Activated CD4-positive, alpha-beta T cell treated with anti-CD3 and anti-CD28 coated beads, Interleukin-2, amount 50 U/mL, for 16 hours (primary cell): ENCODE measurements at regions not wholly inside any gene's neighbourhood (a gene's known extent, or its start where the extent isn't known, plus 50 kb on each side); places are given as distances from the start of the nearest gene placed in this dataset.
"Not testable (repeated sequence)": the region's sequence is repeated elsewhere in the genome, so short reads cannot be mapped to it uniquely, and the experiment has no call there.

Experiments
- DNase-seq: peaks from one replicate; pipeline ENCODE4 v3.0.0-alpha.2; 2020

GRCh38 chr18:39302481-39302880 is 1736.9 kb upstream of the CELF4 start:
- no peak for DNase-seq

GRCh38 chr18:39299152-39299551 is 1733.6 kb upstream of the CELF4 start:
- no peak for DNase-seq

- DNase-seq: no peak
Measured at GRCh38 chr18:39297225-39297624, 1731.6 kb upstream of the CELF4 start.

GRCh38 chr18:39296293-39296888 is 1730.8 kb upstream of the CELF4 start:
- DNase-seq: no peak

GRCh38 chr18:39276764-39277163 is 1711.2 kb upstream of the CELF4 start:
- DNase-seq: no peak

- no peak for DNase-seq
Measured at GRCh38 chr18:39274535-39274934, 1708.9 kb upstream of the CELF4 start.

GRCh38 chr18:39272230-39272629 is 1706.6 kb upstream of the CELF4 start:
- DNase-seq: no peak

GRCh38 chr18:39271654-39272053 is 1706.1 kb upstream of the CELF4 start:
- no peak for DNase-seq

- no peak for DNase-seq
Measured at GRCh38 chr18:39260565-39260964, 1695.0 kb upstream of the CELF4 start.

GRCh38 chr18:39259736-39260135 is 1694.1 kb upstream of the CELF4 start:
- DNase-seq: no peak

GRCh38 chr18:39244242-39244641 is 1678.6 kb upstream of the CELF4 start:
- DNase-seq: no peak

- no peak for DNase-seq
Measured at GRCh38 chr18:39241534-39241933, 1675.9 kb upstream of the CELF4 start.

- no peak for DNase-seq
Measured at GRCh38 chr18:39238981-39239660, 1673.5 kb upstream of the CELF4 start.

GRCh38 chr18:39235118-39235719 is 1669.6 kb upstream of the CELF4 start:
- no peak for DNase-seq

GRCh38 chr18:39232937-39233336 is 1667.3 kb upstream of the CELF4 start:
- no peak for DNase-seq

GRCh38 chr18:39232490-39232889 is 1666.9 kb upstream of the CELF4 start:
- no peak for DNase-seq

GRCh38 chr18:39230086-39230803 is 1664.6 kb upstream of the CELF4 start:
- DNase-seq: no peak

GRCh38 chr18:39227769-39228168 is 1662.2 kb upstream of the CELF4 start:
- not testable (repeated sequence) for DNase-seq

GRCh38 chr18:39225373-39225772 is 1659.8 kb upstream of the CELF4 start:
- no peak for DNase-seq

- DNase-seq: no peak
Measured at GRCh38 chr18:39223283-39223682, 1657.7 kb upstream of the CELF4 start.

GRCh38 chr18:39215920-39216319 is 1650.3 kb upstream of the CELF4 start:
- no peak for DNase-seq

GRCh38 chr18:39211461-39211860 is 1645.9 kb upstream of the CELF4 start:
- no peak for DNase-seq

- DNase-seq: no peak
Measured at GRCh38 chr18:39209173-39209572, 1643.6 kb upstream of the CELF4 start.

GRCh38 chr18:39208729-39209128 is 1643.1 kb upstream of the CELF4 start:
- DNase-seq: no peak
